ENCODE measurements at regions not wholly inside any gene's neighbourhood (a gene's known extent, or its start where the extent isn't known, plus 50 kb on each side); places are given as distances from the start of the nearest gene placed in this dataset.

DNA sequence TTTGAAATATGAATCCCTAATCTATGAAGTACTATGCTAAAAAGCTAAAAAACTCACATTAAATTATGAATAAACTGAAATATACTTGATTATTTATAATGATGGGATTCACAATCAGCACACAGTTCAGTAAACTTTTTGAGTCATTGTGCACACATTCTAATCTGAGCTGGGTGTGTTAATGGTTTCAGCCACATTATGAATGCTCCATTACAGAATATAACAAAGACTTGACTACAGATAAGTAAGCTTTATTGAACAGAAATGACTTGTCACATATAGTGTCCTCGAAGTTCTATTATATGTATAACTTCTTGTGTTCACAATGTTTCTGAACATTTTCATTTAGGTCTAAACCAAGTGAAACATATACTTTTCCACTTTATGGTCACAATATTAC lies 1649.9 kb upstream of the IGFBP7 start:
- no peak overlapping the region for H3K4me3 ChIP-seq (ENCODE audit: low read depth, low read length)
- DNase-seq (ENCODE audit: low read depth), result no peak
- TF ChIP-seq, protein P1, sequence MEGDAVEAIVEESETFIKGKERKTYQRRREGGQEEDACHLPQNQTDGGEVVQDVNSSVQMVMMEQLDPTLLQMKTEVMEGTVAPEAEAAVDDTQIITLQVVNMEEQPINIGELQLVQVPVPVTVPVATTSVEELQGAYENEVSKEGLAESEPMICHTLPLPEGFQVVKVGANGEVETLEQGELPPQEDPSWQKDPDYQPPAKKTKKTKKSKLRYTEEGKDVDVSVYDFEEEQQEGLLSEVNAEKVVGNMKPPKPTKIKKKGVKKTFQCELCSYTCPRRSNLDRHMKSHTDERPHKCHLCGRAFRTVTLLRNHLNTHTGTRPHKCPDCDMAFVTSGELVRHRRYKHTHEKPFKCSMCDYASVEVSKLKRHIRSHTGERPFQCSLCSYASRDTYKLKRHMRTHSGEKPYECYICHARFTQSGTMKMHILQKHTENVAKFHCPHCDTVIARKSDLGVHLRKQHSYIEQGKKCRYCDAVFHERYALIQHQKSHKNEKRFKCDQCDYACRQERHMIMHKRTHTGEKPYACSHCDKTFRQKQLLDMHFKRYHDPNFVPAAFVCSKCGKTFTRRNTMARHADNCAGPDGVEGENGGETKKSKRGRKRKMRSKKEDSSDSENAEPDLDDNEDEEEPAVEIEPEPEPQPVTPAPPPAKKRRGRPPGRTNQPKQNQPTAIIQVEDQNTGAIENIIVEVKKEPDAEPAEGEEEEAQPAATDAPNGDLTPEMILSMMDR (conservative IDR thresholded peaks at IDR 0.05; ENCODE audit: low read depth, low read length), result no peak

DNA sequence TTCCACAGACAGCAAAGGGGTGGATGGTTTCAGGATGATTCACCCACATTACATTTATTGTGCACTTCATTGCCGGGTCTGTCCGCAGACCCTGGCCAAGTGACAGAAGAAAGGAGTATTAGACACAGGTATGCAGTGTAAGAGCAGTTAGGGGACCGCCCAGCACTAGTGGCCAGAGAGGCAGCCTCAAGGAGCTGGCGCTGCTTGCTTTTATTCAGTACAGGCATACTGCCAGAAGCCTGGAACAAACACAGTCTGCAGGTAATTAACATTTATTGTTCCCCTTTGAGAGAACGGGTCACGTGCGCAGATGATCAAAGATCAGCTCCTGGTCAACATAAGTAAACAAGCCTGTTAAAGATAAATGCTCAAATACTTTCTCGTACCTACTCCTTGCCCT lies 1639.0 kb upstream of the IGFBP7 start:
- H3K4me3 ChIP-seq (ENCODE audit: low read depth, low read length), result no peak overlapping the region
- no peak for DNase-seq (ENCODE audit: low read depth)
- TF ChIP-seq, protein P1 (conservative IDR thresholded peaks at IDR 0.05; ENCODE audit: low read depth, low read length), result no peak

DNA sequence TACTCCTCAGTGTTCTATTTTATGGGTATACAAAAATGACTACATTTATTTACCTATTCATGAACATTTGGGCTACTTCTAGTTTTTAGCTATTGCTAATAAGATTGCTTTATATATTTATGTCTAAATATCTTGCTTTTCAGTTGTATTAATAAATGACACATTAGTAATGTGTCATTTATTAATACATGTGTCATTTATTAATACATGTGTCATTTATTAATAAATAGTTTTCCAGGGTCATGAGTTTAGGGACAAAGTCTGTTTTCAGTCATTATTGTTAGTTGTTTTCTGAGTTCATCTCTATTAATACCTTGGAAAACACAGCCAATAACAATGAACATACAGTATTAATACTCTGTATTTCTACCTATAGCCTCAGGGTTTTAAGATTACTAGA lies 1630.7 kb upstream of the IGFBP7 start:
- TF ChIP-seq, protein P1 (conservative IDR thresholded peaks at IDR 0.05; ENCODE audit: low read depth, low read length), result no peak
- H3K4me3 ChIP-seq (ENCODE audit: low read depth, low read length), result no peak overlapping the region
- no peak for DNase-seq (ENCODE audit: low read depth)

DNA sequence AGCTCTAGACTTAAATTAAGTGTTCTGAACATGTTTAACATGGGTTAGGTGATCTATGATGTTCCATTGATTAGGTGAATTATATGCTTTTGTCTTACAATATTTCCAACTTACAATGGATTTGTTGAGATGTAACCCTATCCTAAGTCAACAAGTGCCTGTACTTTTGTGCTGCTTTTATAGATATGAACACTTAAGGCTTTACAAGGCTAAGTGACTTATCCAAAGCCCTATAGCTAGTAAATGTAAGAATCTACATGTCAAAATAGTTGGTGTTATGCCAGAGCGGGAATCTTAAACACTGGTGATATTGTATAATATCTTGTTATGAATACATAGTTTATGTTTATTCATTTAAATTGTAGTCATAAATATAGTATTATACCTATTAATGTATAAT lies 1629.1 kb upstream of the IGFBP7 start:
- TF ChIP-seq, protein P1 (conservative IDR thresholded peaks at IDR 0.05; ENCODE audit: low read depth, low read length), result no peak
- no peak overlapping the region for H3K4me3 ChIP-seq (ENCODE audit: low read depth, low read length)
- DNase-seq (ENCODE audit: low read depth), result no peak

DNA sequence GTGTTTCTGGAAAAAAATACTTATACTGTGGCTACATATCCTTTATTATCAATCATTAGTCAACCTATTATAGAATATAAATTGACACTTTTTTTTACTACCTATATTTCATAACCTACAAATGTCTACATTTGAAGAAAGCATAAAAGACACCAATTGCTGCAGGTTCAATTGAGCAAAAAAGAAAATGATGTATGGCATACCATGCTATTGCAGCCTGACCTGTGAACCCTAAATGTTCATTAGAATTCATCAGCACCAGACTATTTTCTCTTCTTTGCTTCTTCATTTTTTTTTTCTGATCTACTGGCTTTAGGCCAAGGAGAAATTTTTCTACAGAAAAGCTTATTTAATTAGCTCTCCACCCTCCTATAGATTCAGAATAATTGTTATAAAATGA lies 1628.2 kb upstream of the IGFBP7 start:
- no peak overlapping the region for H3K4me3 ChIP-seq (ENCODE audit: low read depth, low read length)
- TF ChIP-seq, protein P1 (conservative IDR thresholded peaks at IDR 0.05; ENCODE audit: low read depth, low read length), result no peak
- DNase-seq (ENCODE audit: low read depth), result no peak

DNA sequence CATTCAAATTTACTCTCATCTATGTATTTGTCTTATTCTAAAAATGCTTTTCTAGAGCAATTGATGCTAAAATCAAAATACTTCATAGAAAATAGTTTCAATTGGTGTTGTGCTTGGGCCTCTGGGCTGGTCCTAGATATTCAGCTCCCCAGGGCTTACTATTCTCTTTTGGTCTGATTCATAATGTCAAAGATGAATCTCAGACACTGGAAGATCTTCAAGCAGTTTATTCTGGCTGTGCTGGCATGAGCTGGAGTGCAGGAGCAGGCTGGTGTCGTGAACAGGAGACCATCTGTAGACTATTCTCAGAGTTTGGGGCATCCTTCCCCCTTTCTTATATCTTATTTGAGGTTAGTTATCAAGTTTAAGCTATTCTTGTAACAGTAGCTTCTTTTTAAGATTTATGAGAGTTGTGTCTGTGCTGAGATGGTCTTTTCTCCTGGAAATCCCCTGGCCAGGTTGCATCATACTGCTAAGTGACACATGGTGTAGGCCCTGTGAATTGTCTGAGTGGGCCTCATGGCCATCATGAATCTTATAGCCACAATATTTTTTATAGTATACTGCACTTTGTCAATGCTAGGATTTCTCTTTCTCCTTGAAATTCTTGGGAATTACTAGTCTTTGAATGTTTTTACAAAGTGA lies 1624.0 kb upstream of the IGFBP7 start:
- peak; percentile 13 for DNase-seq (ENCODE audit: low read depth)
- TF ChIP-seq, protein P1 (conservative IDR thresholded peaks at IDR 0.05; ENCODE audit: low read depth, low read length), result no peak
- H3K4me3 ChIP-seq (ENCODE audit: low read depth, low read length), result no peak overlapping the region

DNA sequence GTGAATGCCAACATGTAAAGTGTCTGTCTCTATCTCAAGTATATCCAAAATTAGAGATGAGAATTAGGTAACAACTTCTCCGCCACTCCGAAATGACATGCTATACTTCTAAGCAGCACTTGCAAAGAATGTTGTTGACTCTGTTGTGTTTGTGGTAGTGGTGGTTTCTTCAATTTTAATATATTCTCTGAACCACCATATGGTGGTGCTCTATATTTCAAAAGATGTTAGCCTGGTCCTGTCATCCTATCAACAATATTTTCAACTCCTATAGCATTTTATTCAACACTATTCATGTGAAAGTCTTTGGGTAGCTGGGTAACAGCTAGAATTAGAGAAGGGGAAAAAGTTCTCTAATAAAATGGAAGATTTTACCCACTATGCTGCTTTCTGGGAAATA lies 1622.8 kb upstream of the IGFBP7 start:
- DNase-seq (ENCODE audit: low read depth), result peak; percentile 26
- H3K4me3 ChIP-seq (ENCODE audit: low read depth, low read length), result no peak overlapping the region
- TF ChIP-seq, protein P1 (conservative IDR thresholded peaks at IDR 0.05; ENCODE audit: low read depth, low read length), result peak; percentile 17
